Thyroid gland (tissue), 4 donors: ENCODE measurements at regions not wholly inside any gene's neighbourhood (a gene's known extent, or its start where the extent isn't known, plus 50 kb on each side); places are given as distances from the start of the nearest gene placed in this dataset.
"Not testable (repeated sequence)": the region's sequence is repeated elsewhere in the genome, so short reads cannot be mapped to it uniquely, and the experiment has no call there.

Experiments
- DNase-seq, 2 donors: peaks; one replicate each; pipeline ENCODE4 v3.0.0-alpha.2; 2019
- H3K27ac ChIP-seq, 3 donors: fragments of 200-600 bp; sonication (generic); 1 replicate in 2 of 3; 2 replicates in 1 of 3; pipeline ENCODE4 v1.5.1; 2016 to 2019; ENCODE audit warnings: mild to moderate bottlenecking in 1 of 3, moderate library complexity in 1 of 3
- H3K27me3 ChIP-seq: fragments of 200-600 bp; sonication (generic); one replicate; pipeline ENCODE4 v1.5.1; 2019
- H3K36me3 ChIP-seq, 2 donors: fragments of 200-600 bp; sonication (generic); one replicate each; pipeline ENCODE4 v1.5.1; 2016 to 2019
- H3K4me1 ChIP-seq, 2 donors: fragments of 200-600 bp; sonication (generic); one replicate each; pipeline ENCODE4 v1.5.1; 2017 to 2019
- H3K4me3 ChIP-seq, 3 donors: fragments of 200-600 bp; sonication (generic); replicated peaks in 1 of 3; 1 replicate in 2 of 3; 2 replicates in 1 of 3; pipeline ENCODE4 v1.5.1; 2016; ENCODE audit warnings: mild to moderate bottlenecking in 1 of 3
- H3K9me3 ChIP-seq: fragments of 200-600 bp; sonication (generic); one replicate; pipeline ENCODE4 v1.5.1; 2017
- CTCF ChIP-seq, 6 experiments: fragments of 200-600 bp in 3 of 6; fragments of 450-650 bp in 3 of 6; sonication (generic) in 3 of 6; IDR thresholded peaks; one replicate each; pipeline ENCODE4 v1.5.1; 2016 to 2019; ENCODE audit warnings: antibody characterized with exemption in 6 of 6, mild to moderate bottlenecking in 2 of 6, inconsistent platforms in 1 of 6, moderate library complexity in 1 of 6
- POLR2A ChIP-seq, 2 donors: fragments of 450-650 bp; IDR thresholded peaks; one replicate each; pipeline ENCODE4 v1.6.1; 2017; ENCODE audit warnings: antibody characterized with exemption in 2 of 2, mild to moderate bottlenecking in 2 of 2, moderate library complexity in 1 of 2
- WGBS, 2 donors: methylation state at CpG; one replicate each; pipeline ENCODE4 v1.1.5; 2017; 5-methylcytosine and 5-hydroxymethylcytosine counted together
- intact Hi-C: fragments of 100-400 bp; cut with DNase I; formaldehyde crosslinking; loops from one replicate; pipeline ENCODE4 v1.15.1; 2023

GRCh38 chr3:74978684-74979083, 364.2 kb upstream of the CNTN3 start:
- Histone ChIP-seq H3K4me3 (no peak overlapping the region), H3K36me3 (no peaks in the 10 kb centered on the region), H3K4me1 (no peaks in the 10 kb centered on the region), H3K27ac (no peak overlapping the region), H3K27me3 (no peaks in the 10 kb centered on the region), H3K9me3 (no peaks in the 10 kb centered on the region)
- no peak for DNase-seq
- intact Hi-C loops, result no loop called here
- WGBS, 2 donors, result 92 to 96% methylated on average over 4 of the region's 4 CpGs
- no peak for TF ChIP-seq POLR2A (IDR thresholded peaks at IDR 0.05)

GRCh38 chr3:74985028-74985904, 370.8 kb upstream of the CNTN3 start:
- H3K9me3 ChIP-seq, H3K27ac ChIP-seq, H3K27me3 ChIP-seq, H3K4me1 ChIP-seq, H3K4me3 ChIP-seq, DNase-seq, intact Hi-C loops, H3K36me3 ChIP-seq: not testable (repeated sequence)
- WGBS, 2 donors, result 60 to 92% methylated on average over 4 to 19 of the region's 34 CpGs

GRCh38 chr3:74988095-74988494, 373.6 kb upstream of the CNTN3 start:
- Histone ChIP-seq H3K4me3 (no peak overlapping the region), H3K9me3 (no peaks in the 10 kb centered on the region), H3K27ac (no peak overlapping the region), H3K36me3 (no peaks in the 10 kb centered on the region), H3K4me1 (no peaks in the 10 kb centered on the region), H3K27me3 (no peaks in the 10 kb centered on the region)
- 63 to 75% methylated on average over 3 of the region's 3 CpGs for WGBS, 2 donors
- intact Hi-C loops, result no loop called here
- no peak for TF ChIP-seq CTCF (IDR thresholded peaks at IDR 0.05)
- no peak for TF ChIP-seq POLR2A (IDR thresholded peaks at IDR 0.05)
- DNase-seq, result no peak

GRCh38 chr3:74992898-74993297, 378.4 kb upstream of the CNTN3 start:
- Histone ChIP-seq H3K4me3 (no peak overlapping the region), H3K36me3 (no peaks in the 10 kb centered on the region), H3K27ac (no peak overlapping the region), H3K9me3 (no peaks in the 10 kb centered on the region), H3K4me1 (no peaks in the 10 kb centered on the region), H3K27me3 (no peaks in the 10 kb centered on the region)
- TF ChIP-seq CTCF (IDR thresholded peaks at IDR 0.05), result no peak
- no peak for TF ChIP-seq POLR2A (IDR thresholded peaks at IDR 0.05)
- intact Hi-C loops, result no loop called here
- DNase-seq, result no peak

GRCh38 chr3:75001330-75001729, 386.9 kb upstream of the CNTN3 start:
- Histone ChIP-seq H3K4me1 (no peaks in the 10 kb centered on the region), H3K27ac (no peak overlapping the region), H3K36me3 (no peaks in the 10 kb centered on the region), H3K9me3 (no peaks in the 10 kb centered on the region), H3K4me3 (no peak overlapping the region), H3K27me3 (no peaks in the 10 kb centered on the region)
- no peak for TF ChIP-seq POLR2A (IDR thresholded peaks at IDR 0.05)
- peak in 2 of 6 experiments; percentile 27 to 30 for TF ChIP-seq CTCF (IDR thresholded peaks at IDR 0.05)
- intact Hi-C loops, result no loop called here
- DNase-seq, result no peak
- 10 to 15% methylated on average over 1 of the region's 1 CpG for WGBS, 2 donors

- DNase-seq, result no peak
- no peak for TF ChIP-seq CTCF (IDR thresholded peaks at IDR 0.05)
- TF ChIP-seq POLR2A (IDR thresholded peaks at IDR 0.05), result no peak
- Histone ChIP-seq H3K27me3 (no peaks in the 10 kb centered on the region), H3K36me3 (no peaks in the 10 kb centered on the region), H3K4me1 (no peaks in the 10 kb centered on the region), H3K4me3 (no peak overlapping the region), H3K27ac (no peak overlapping the region), H3K9me3 (no peaks in the 10 kb centered on the region)
- 59 to 61% methylated on average over 5 of the region's 5 CpGs for WGBS, 2 donors
- intact Hi-C loops, result no loop called here
These were observed 398.4 kb upstream of the CNTN3 start for GRCh38 chr3:75012791-75013331.
